ENCODE measurements at regions not wholly inside any gene's neighbourhood (a gene's known extent, or its start where the extent isn't known, plus 50 kb on each side); places are given as distances from the start of the nearest gene placed in this dataset.

- TF ChIP-seq EP300 (IDR thresholded peaks at IDR 0.05; ENCODE audit: borderline replicate concordance in 1 of 2, low read depth in 1 of 2, low read length in 1 of 2) (no peak), POLR2AphosphoS5 (IDR thresholded peaks at IDR 0.05; ENCODE audit: low read depth, low read length) (no peak), CTCF (IDR thresholded peaks at IDR 0.05) (no peak)
Measured at GRCh38 chr11:95562196-95562921, 227.2 kb downstream of the FAM76B start.
